Stimulated activated effector memory CD8-positive, alpha-beta T cell treated with anti-CD3 and anti-CD28 coated beads, Interleukin-12 subunit alpha, Interleukin-12 subunit beta, amount 100 ng/mL, for 72 hours (primary cell): ENCODE measurements at regions not wholly inside any gene's neighbourhood (a gene's known extent, or its start where the extent isn't known, plus 50 kb on each side); places are given as distances from the start of the nearest gene placed in this dataset.

Experiments used
- ATAC-seq: fragments of 150-1000 bp; cut with Tn5 transposase; 2 replicates; pipeline ENCODE4 v1.10.0; 2021
- DNase-seq, 2 donors: peaks; one replicate each; pipeline ENCODE4 v3.0.0; 2021 to 2022; ENCODE audit warnings: low spot score in 2 of 2
- H3K27ac Mint-ChIP-seq: one replicate; pipeline ENCODE4 v1.8.0; 2022; ENCODE audit warnings: mild to moderate bottlenecking, mixed read lengths
- H3K36me3 Mint-ChIP-seq: one replicate; pipeline ENCODE4 v1.8.0; 2022; ENCODE audit warnings: mild to moderate bottlenecking, mixed read lengths
- H3K4me1 Mint-ChIP-seq: one replicate; pipeline ENCODE4 v1.8.0; 2022; ENCODE audit warnings: mixed read lengths
- H3K4me3 Mint-ChIP-seq: one replicate; pipeline ENCODE4 v1.8.0; 2022; ENCODE audit warnings: mild to moderate bottlenecking, mixed read lengths
- H3K9me3 Mint-ChIP-seq: one replicate; pipeline ENCODE4 v1.8.0; 2022; ENCODE audit warnings: mixed read lengths

- DNase-seq = no peak
- H3K36me3 Mint-ChIP-seq = no peaks in the 10 kb centered on the region
- no peak overlapping the region for H3K27ac Mint-ChIP-seq
- H3K4me3 Mint-ChIP-seq = no peak overlapping the region
- peaks cover 4% of the 10 kb centered on the region for H3K9me3 Mint-ChIP-seq
- H3K4me1 Mint-ChIP-seq = no peaks in the 10 kb centered on the region
- ATAC-seq = no peak
Measured at GRCh38 chr12:42766026-42766425, 176.5 kb upstream of the PRICKLE1 start.

- DNase-seq (no peak), ATAC-seq (no peak)
- H3K36me3 Mint-ChIP-seq = no peaks in the 10 kb centered on the region
- H3K4me3 Mint-ChIP-seq = no peak overlapping the region
- no peaks in the 10 kb centered on the region for H3K4me1 Mint-ChIP-seq
- H3K9me3 Mint-ChIP-seq = no peaks in the 10 kb centered on the region
- no peak overlapping the region for H3K27ac Mint-ChIP-seq
Measured at GRCh38 chr12:42763682-42764081, 174.1 kb upstream of the PRICKLE1 start.

- no peak for ATAC-seq
- Mint-ChIP-seq H3K4me1 (no peaks in the 10 kb centered on the region), H3K27ac (no peak overlapping the region), H3K36me3 (no peaks in the 10 kb centered on the region), H3K4me3 (no peak overlapping the region), H3K9me3 (no peaks in the 10 kb centered on the region)
- DNase-seq = no peak
Measured at GRCh38 chr12:42762395-42762925, 172.9 kb upstream of the PRICKLE1 start.

GRCh38 chr12:42761601-42762350 lies 172.2 kb upstream of the PRICKLE1 start:
- Mint-ChIP-seq H3K4me3 (no peak overlapping the region), H3K9me3 (no peaks in the 10 kb centered on the region), H3K4me1 (no peaks in the 10 kb centered on the region), H3K36me3 (no peaks in the 10 kb centered on the region), H3K27ac (no peak overlapping the region)
- DNase-seq (no peak), ATAC-seq (no peak)

GRCh38 chr12:42761086-42761485 lies 171.5 kb upstream of the PRICKLE1 start:
- no peak overlapping the region for H3K27ac Mint-ChIP-seq
- DNase-seq (no peak), ATAC-seq (no peak)

GRCh38 chr12:42760550-42760949 lies 171.0 kb upstream of the PRICKLE1 start:
- no peaks in the 10 kb centered on the region for H3K4me1 Mint-ChIP-seq
- no peak overlapping the region for H3K4me3 Mint-ChIP-seq
- ATAC-seq = no peak
- H3K9me3 Mint-ChIP-seq = no peaks in the 10 kb centered on the region
- no peak for DNase-seq
- no peak overlapping the region for H3K27ac Mint-ChIP-seq
- H3K36me3 Mint-ChIP-seq = no peaks in the 10 kb centered on the region

More at GRCh38 chr12:42761086-42761485, 171.5 kb upstream of the PRICKLE1 start:
- Mint-ChIP-seq H3K36me3 (no peaks in the 10 kb centered on the region), H3K4me1 (no peaks in the 10 kb centered on the region), H3K9me3 (no peaks in the 10 kb centered on the region), H3K4me3 (no peak overlapping the region)

GRCh38 chr12:42759622-42760273 lies 170.2 kb upstream of the PRICKLE1 start:
- DNase-seq = no peak
- H3K36me3 Mint-ChIP-seq = no peaks in the 10 kb centered on the region
- H3K4me3 Mint-ChIP-seq = no peak overlapping the region
- H3K4me1 Mint-ChIP-seq = no peaks in the 10 kb centered on the region
- no peaks in the 10 kb centered on the region for H3K9me3 Mint-ChIP-seq
- no peak for ATAC-seq
- H3K27ac Mint-ChIP-seq = no peak overlapping the region

GRCh38 chr12:42758806-42759205 lies 169.3 kb upstream of the PRICKLE1 start:
- Mint-ChIP-seq H3K9me3 (no peaks in the 10 kb centered on the region), H3K4me3 (no peak overlapping the region), H3K27ac (no peak overlapping the region), H3K36me3 (no peaks in the 10 kb centered on the region), H3K4me1 (no peaks in the 10 kb centered on the region)
- DNase-seq = no peak
- no peak for ATAC-seq

- Mint-ChIP-seq H3K27ac (no peak overlapping the region), H3K9me3 (no peaks in the 10 kb centered on the region), H3K36me3 (no peaks in the 10 kb centered on the region), H3K4me3 (no peak overlapping the region), H3K4me1 (no peaks in the 10 kb centered on the region)
- ATAC-seq (no peak), DNase-seq (no peak)
Measured at GRCh38 chr12:42757624-42758119, 168.1 kb upstream of the PRICKLE1 start.

- no peaks in the 10 kb centered on the region for H3K4me1 Mint-ChIP-seq
- no peak overlapping the region for H3K27ac Mint-ChIP-seq
- no peaks in the 10 kb centered on the region for H3K9me3 Mint-ChIP-seq
- DNase-seq (no peak), ATAC-seq (no peak)
- no peak overlapping the region for H3K4me3 Mint-ChIP-seq
- H3K36me3 Mint-ChIP-seq = no peaks in the 10 kb centered on the region
Measured at GRCh38 chr12:42756841-42757623, 167.5 kb upstream of the PRICKLE1 start.

GRCh38 chr12:42750356-42750755 lies 160.8 kb upstream of the PRICKLE1 start:
- no peaks in the 10 kb centered on the region for H3K36me3 Mint-ChIP-seq
- no peak overlapping the region for H3K4me3 Mint-ChIP-seq
- no peaks in the 10 kb centered on the region for H3K4me1 Mint-ChIP-seq
- ATAC-seq (no peak), DNase-seq (no peak)
- H3K9me3 Mint-ChIP-seq = peaks cover 9% of the 10 kb centered on the region
- no peak overlapping the region for H3K27ac Mint-ChIP-seq

- no peak for ATAC-seq
- Mint-ChIP-seq H3K27ac (no peak overlapping the region), H3K4me3 (no peak overlapping the region), H3K4me1 (no peaks in the 10 kb centered on the region), H3K9me3 (peaks cover 9% of the 10 kb centered on the region), H3K36me3 (no peaks in the 10 kb centered on the region)
- no peak for DNase-seq
Measured at GRCh38 chr12:42749239-42749638, 159.7 kb upstream of the PRICKLE1 start.

- Mint-ChIP-seq H3K27ac (no peak overlapping the region), H3K36me3 (no peaks in the 10 kb centered on the region)
- no peak for DNase-seq
Measured at GRCh38 chr12:42744539-42745182, 155.1 kb upstream of the PRICKLE1 start.

GRCh38 chr12:42742716-42743115 lies 153.2 kb upstream of the PRICKLE1 start:
- Mint-ChIP-seq H3K27ac (no peak overlapping the region), H3K4me1 (no peaks in the 10 kb centered on the region), H3K4me3 (no peak overlapping the region), H3K36me3 (no peaks in the 10 kb centered on the region), H3K9me3 (peaks cover 6% of the 10 kb centered on the region)
- DNase-seq (no peak), ATAC-seq (no peak)

More at GRCh38 chr12:42744539-42745182, 155.1 kb upstream of the PRICKLE1 start:
- H3K9me3 Mint-ChIP-seq = peaks cover 9% of the 10 kb centered on the region
- no peak for ATAC-seq
- no peaks in the 10 kb centered on the region for H3K4me1 Mint-ChIP-seq
- no peak overlapping the region for H3K4me3 Mint-ChIP-seq
